Hippocampal formation (tissue), 2 donors: ENCODE measurements at regions not wholly inside any gene's neighbourhood (a gene's known extent, or its start where the extent isn't known, plus 50 kb on each side); places are given as distances from the start of the nearest gene placed in this dataset.

Experiments
- DNase-seq, 2 donors: peaks; one replicate each; lab custom pipeline; 2025; lab: John Stamatoyannopoulos, UW

DNA sequence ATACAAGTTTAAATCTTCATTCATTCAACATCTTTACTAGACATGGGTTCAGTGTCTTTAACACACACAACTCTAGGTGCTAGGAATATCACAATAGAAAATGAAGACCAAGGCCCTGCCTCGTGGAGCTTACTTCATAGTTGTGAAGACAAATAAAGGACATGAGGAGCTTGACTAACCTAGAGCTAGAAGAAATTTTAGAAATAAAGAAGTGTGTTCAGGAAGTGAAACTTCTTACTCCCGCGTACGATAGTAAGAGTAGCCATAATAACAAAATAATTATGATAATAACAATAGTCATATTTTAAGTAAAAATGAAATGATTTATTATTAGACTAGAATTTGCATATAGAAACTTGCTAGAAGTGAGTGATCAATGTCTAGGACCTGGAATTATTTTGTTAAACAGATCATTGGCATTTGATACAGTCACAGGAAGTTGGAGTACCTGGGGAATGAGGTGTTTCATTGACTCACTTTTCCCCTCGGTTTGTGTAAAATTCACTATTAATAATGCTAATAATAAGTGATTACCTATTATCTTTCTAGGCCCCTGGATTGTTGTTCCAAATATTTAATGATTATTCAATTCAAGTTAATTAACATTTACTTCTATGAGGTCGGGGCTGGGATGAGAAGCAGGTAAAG is 331.3 kb downstream of the NSG2 start:
- no peak for DNase-seq

DNA sequence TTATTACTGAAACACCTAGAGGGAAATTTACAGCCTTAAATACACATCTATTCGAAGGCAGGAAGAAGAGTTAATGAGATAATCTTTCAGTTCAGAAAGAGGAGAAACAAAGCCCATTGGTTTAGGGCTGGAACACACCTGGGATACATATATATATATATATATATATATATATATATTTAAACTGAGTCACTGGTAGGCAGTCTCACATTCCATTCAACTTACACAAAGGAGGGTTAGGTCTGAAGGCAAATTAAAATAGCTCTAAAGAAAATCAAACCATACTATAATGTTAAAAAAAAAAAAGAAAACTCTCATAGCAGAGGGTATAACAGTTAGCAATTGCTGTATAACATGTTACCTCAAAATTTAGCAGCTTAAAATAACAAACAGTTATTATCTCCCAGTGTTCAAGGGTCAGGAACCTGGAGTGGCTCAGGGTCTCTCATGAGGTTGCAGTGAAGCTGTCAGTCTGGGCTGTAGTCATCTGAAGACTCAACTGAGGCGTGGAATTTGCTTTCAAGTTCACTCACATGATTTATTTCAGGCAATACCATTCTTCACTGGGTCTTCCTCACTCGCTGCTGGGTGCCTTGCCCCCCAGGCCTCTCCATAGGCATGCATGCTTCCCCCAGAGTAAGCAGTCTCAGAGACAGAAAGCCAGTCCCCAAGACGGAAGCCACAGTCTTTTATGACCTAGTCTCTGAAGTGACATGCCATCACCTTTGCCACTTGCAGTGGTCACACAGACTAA is 332.8 kb downstream of the NSG2 start:
- no peak for DNase-seq

DNA sequence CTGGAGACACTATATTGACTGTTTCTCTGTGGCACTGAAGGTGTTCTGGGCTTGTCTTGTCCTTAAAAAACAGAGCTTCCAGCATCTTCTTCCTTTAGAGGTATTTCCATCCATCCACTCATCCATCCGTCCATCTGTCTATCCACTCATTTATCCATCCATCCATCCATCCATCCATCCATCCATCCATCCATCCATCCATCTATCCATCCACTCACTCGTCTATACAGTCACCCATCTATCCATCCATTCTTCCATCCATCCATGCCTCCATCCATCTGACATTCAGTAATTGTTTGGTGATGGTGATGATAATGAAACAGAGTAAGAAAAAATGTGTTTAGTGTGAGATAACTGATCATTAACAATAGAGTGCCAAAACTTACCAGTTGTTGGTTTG is 334.8 kb downstream of the NSG2 start:
- DNase-seq: no peak

DNA sequence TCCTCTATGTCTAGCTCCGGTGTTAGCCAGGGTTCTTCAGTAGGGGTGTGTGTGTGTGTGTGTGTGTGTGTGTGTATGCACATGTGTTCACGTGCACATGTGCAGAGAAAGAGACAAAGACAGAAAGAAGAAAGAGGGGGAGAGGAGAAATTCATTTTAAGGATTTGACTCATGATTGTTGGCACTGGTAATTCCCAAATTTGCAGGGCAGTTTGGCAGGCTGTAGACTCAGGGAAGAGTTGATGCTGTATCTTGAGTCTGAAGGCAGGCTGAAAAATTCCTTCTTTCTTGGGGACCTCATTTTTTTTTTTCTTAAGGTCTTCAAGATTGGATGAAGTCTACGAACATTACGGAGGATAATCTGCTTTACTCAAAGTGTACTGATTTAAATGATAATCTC is 335.7 kb downstream of the NSG2 start:
- no peak for DNase-seq

DNA sequence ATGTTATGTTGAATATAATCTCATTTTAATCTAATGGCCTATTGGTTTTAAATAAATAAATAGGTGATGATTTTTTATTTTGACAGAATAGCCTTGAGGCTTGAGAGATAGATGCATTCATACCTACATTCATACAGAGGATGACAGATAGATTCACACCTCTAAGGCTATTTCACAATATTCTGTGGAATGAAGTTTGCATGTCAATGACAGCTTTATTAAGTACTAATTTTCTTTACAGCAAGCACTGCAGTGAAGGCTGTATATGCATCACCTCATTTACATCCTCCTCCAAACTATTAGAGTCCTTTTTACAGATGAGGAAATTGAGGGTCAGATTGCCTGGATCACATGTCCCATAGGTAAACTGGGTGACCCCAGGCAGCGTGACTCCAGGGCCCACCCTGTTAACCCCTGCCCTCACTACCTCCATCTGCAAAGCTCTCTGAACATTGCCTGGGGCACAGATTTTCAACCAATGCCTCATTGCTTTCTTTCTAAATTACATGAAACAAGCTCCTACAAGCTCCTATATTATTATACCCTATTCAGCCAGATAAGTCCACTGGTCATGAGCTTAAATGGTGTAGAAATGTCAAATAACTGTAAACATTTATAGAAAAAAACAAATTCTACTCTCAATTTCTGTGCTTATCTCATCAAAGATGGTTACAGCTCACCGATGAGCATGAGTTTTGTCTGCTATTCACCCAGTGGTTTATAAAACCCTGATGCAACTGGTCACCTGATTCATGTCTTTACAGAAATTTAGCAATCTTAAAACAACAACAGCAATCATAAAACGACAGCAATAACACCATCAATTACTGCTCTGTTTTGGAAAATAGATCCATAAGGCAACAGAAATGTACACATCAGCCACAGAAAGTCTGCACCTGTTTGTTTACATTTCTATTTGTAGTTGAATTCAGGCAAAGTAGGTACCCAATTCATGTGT is 338.0 kb downstream of the NSG2 start:
- DNase-seq: no peak

DNA sequence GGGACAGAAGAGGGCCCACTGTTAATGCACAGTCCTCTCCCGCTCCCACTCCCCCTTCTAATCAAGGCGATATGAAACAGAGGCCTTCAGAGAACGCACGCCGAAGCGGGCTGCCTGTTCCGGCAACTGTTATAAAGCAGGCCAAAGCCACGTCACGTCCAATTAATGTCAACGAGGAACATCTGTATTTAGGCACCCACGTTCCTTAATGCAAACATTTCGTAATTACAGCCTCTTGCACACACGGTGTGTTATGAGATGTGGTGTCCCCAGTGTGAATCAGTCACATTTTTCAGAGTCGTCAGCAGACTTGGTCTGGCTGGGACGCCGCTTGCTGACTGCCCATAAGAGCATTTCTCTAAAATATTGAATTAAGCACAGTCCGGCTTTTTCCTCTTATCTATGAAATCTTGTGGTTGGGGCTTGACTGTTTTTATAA is 339.0 kb downstream of the NSG2 start:
- no peak for DNase-seq

DNA sequence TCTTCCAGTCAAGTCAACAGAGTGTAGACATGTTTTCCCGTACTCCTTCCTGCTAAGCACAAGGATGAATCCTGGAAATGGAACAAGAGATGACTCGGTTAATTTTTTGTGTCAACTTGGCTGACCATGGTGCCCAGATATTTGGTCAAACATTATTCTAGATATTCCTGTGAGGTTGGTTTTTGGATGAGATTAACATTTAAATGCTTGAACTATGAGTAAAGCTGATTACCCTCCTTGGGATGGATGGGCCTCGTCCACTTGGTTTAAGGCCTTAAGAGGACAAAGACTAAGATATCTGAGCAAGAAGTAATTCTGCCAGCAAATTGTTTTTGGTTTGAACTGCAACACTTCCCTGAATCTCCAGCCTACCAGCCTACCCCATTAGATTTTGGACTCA is 338.1 kb upstream of the MSX2 start:
- no peak for DNase-seq

DNA sequence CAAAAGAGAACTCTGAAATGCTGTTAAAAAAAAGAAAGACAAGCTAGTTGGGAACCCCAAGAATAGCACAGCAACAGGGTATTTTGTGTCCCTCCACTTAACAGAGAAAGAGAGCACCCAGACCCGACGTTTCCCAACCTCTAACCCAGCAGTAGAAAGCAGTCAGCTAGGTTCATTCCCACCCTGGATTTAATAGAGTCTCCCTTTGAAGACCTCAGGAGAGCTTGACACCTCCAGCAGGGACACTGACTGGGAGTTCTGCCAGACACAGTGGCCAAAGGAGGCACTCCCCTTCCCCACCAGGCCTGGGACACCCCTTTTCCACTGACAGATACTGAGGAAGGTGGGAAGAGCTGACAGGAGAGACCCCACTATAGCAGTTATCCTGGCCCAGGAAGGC is 337.5 kb upstream of the MSX2 start:
- DNase-seq: no peak

DNA sequence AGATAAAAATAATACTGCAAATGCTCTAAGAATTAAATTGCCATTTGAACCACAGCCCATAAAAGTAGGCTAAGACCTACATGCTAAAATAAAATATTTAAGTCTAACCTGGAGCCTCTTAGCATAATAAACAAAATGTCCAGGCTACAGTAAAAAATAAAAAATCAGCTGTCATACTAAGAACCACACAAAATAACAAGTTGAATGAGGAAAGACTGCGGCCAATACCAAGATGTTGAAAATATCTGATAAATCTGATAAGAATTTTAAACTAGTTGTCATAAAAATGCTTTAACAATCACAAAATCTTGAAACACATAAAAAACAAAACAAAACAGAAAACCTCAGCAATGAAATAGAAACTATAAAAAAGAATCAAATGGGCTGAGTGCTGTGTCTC is 336.9 kb upstream of the MSX2 start:
- DNase-seq: no peak

DNA sequence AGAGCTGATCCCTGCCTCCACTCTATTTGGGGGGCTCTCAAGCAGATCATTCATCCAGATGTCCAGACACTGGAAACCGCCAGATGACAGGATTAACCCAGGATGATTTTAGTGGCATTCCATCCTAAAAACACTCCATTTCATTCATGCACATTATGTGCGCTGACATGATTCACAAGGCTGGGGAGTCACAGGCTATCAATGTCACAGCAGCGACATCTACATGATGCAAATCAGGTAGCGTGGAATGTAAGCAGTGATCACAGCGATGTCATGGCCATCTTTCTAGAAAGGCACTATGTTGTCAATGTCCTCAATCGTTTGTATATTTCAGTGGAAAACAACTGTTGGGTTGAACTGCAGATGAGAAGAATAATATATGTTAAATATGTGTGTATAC is 331.5 kb upstream of the MSX2 start:
- DNase-seq: no peak

DNA sequence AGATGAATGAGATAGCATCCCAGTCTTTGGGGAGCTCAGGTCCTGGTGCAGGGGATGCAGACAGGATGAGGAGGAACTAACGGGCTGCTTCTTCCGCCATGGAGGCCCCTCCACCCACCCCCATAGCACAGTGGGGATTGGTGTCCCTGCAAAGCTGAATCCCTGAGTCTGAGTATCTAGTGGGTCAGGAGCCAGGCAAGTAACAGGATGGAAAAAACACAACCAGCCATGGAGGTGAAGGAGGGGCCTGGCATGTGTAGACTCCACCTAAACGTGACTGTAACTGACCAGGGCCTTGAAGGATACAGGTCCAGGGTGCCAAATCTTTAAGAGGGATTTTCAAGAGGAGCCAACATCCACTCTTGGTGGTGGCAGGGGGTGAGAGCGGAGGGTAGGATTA is 327.8 kb upstream of the MSX2 start:
- no peak for DNase-seq

DNA sequence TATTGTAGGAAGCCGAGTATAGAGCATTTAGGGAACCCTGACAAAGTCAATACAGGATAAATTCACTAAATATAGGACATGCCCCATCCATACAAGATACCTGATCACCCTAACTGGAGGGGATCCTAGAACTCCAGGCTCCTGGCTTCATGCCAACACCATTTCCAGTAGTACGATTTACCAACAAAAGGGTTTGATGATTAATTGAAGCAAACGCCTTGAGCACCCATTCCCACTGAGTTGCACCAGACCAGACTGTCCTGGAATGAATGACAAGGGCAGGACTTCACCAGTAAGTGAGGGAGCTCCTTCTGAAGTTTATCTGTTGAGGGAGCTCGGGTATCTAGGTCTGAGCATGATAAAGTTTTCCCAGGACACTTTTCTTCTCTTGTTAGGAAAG is 327.2 kb upstream of the MSX2 start:
- DNase-seq: no peak

DNA sequence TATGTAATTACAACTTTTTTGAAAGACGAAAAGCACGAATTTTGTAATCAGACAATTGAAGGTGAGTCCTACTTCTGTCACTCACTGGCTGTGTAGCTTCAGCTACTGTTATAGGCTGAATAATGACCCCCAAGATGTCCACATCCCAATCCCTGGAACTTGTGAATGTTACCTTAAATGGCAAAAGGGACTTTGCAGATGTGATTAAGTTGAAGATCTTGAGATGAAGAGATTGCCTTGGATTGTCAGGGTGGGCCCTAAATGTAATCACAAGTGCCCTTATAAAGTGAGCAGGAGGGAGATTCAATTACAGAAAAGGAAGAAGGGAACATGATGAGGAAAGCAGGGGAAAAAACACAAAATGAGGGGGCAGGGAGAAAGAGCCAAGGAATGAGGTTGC is 326.2 kb upstream of the MSX2 start:
- no peak for DNase-seq

DNA sequence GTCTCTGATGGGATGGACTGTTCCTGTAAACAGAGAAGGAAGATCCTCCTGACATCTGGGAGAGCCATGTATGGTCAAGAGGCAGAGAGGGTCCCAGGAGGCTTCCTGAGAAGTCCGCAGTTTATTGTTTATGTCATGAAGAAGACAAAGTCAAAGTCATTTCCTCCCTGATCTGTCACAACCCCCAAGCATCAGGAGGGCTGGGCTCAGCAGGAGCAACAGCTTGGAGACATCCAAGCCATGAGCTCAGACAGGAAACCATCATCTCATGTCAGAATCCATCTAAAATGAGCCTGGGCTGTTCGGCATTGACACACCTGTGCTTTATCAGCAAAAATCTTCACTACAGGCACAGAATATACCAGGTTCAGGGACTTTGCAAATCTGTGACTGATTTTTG is 325.0 kb upstream of the MSX2 start:
- DNase-seq: no peak

DNA sequence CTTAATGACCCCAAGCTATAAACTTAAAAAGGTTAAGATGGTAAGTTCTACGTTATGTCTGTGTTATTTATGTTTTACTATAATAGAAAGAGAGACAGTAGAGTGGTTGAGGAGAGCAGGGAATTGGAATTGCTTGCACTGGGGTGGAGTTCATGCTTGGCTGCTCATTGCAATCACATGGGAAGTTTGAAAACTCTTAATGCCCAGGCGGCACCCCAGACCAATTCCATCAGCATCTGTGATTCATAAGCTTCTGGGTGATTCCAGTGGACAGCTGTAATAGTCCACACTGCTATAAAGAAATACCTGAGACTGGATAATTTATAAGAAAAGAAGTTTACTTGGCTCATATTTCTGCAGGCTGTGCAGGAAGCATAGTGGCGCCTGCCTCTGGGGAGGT is 323.9 kb upstream of the MSX2 start:
- DNase-seq: no peak

DNA sequence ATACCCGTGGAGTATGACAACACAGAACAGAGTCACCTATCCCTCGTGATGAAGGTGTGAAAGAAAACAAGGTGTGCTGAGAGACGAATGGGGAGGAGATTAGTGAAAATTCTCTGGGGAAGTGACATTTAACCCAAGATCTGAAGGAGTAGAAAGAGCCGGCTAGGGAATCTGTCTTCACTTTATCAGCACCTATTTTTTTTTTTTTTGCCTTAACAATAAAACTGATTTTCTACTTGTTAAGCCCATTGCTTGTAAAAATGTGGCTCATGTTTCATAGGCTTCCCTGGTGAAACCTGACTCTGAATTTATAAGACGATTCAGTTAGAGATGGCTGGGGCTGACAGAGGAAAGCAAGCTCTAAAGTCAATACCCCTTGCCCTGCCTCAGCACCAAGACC is 322.6 kb upstream of the MSX2 start:
- DNase-seq: no peak

DNA sequence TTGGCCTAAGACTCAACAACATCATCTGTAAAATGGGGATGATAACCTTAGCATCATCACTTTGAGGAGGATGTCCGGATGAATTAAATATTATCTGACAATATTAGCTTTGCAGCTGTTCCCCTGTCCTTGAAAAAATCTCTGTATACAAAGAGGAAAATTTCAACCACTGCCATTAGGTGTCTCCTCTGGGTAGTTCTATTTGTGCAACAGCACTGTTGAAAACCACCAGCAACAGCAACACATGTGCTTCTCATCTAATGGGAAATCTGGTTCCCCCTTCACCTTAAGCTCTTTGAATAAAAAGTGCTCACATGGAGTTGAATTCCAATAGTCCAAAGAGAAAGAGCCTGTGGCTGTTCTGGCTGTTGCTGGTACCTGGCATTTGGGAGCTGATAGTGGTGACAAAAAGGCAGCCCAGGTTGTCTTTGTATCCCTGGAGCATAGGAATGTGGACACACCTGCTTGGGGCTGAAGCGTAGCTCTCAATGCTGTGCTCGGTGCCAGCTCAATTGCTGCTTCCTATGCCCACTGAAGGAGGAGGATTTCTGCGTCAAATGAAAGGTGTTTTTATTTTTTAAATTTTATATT is 322.1 kb upstream of the MSX2 start:
- DNase-seq: no peak

DNA sequence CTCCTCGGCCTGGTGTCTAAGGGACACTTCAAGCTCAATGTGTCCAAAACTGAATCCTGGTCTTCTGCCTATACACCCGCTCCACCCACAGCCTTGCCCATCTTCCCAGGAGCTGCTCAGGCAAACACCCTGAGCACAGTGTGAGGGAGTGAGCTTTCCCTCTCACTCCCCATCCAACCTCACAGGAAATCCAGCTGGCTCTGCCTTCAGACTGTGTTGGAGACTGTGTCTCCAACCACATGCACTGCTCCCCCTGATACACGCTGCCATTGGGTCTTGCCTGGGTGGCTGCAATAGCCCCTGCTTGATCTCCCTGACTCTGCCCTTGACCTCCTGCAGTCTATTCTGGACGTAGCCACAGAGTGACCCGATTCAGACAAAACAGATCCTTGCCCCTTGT is 319.5 kb upstream of the MSX2 start:
- no peak for DNase-seq

DNA sequence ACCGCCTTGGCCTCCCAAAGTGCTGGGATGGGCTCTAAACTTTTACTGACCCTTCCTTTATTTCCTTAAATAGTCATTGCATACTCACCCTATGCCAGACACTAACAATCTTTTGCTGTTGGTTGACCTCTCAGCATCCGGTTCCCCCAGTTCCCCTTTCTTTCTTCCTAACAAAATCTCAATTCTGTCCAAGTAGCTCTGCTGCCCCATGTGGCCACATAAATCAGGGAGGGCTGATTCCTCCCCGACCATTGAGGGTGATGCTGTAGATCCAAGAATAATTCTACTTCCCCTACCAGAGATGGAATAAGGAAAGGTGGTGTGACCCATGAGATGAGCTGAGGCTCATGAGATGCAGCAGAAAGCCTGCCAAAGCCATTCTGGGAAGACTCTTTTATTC is 315.3 kb upstream of the MSX2 start:
- DNase-seq: no peak

DNA sequence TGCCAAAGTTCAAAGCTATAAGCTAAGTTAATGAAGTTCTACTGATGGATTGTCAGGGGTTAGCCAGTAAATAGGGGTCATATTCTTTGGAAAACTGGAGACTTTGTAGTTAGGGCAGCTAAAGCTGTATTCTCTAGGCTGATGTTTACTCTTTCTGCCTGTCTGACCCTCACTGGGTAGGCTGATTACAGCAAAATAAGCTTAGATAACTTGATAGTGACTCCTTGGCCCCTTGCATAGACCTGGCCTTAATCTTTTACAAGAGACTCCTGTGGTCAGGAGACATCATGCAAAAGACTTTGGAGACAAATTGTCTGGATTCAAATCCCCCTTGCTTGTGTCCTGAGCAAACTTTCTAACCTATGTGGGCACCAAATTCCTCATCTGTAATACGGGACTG is 314.4 kb upstream of the MSX2 start:
- DNase-seq: no peak

DNA sequence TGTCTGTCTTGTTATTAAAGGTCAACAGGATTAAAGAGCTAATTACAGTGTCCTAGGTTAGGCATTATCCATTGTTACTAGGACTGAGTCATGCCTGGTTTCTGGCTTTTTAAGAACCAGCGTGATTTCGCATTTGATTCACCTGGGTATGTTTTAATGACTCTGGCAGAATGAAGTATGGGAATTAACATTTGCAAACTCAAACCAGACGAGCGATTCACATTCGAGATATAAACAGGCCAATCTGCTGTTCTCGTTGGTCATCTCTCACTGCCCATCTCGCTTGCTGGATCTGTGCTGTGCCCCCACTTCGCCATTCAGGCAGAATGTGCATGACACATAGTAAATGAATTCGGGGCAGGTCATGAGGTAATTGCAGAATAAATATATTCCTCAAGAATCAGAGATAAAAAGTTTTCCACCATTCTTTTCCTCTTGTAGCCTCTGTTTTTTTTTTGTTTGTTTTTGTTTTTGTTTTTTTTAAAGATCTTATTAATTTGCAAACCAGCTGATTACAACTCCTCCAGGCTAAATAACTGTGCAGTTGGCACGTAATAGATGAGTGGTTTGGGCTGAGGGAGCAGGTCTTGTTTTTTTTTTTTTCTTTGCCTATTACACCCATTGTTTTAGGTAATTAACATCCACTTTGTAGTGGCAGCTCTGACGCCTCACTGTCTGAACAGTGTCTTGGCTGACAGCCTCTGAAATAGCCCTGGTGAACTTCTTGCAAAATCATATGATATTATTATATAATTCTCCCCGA is 313.5 kb upstream of the MSX2 start:
- no peak for DNase-seq

DNA sequence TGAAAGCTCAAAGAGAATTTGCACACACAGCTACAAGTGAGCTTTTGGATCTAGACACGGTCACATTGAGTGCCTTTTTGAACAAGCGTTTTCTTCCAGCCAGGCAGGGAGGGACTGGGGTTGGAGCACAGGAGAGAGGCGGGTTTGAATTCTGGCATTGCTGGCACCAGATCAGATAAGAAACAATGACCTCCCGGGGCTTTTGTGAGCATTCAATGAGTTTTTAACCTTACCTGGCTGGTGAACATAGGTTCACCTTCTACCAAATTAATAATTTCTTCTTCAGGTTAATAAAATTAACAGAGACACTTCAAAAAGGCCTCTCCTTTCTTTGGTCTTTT is 312.9 kb upstream of the MSX2 start:
- DNase-seq: no peak
